Suppressor macrophage treated with lipopolysaccharide for 1 hour (primary cell): ENCODE measurements at regions not wholly inside any gene's neighbourhood (a gene's known extent, or its start where the extent isn't known, plus 50 kb on each side); places are given as distances from the start of the nearest gene placed in this dataset.

Experiments
- DNase-seq, 3 donors: peaks; one replicate each; pipeline ENCODE4 v3.0.0-alpha.2; 2020 to 2022

DNA sequence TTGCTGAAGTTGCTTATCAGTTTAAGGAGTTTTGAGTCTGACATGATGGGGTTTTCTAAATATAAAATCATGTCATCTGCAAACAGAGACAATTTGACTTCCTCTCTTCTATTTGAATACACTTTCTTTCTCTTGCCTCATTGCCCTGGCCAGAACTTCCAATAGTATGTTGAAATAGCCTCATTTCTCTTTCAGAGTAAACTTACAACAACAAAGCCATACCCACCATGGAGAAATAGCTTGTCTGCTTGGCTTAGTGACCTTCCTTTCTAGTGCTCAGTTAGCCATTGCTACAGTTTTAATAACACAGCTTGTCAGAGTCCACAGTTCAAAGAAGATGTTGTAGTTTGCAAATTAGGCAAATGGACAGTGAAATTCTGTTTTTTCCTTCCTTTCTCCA is 228.0 kb downstream of the ETAA1 start:
- peak in 1 of 3 donors; percentile 0 for DNase-seq

DNA sequence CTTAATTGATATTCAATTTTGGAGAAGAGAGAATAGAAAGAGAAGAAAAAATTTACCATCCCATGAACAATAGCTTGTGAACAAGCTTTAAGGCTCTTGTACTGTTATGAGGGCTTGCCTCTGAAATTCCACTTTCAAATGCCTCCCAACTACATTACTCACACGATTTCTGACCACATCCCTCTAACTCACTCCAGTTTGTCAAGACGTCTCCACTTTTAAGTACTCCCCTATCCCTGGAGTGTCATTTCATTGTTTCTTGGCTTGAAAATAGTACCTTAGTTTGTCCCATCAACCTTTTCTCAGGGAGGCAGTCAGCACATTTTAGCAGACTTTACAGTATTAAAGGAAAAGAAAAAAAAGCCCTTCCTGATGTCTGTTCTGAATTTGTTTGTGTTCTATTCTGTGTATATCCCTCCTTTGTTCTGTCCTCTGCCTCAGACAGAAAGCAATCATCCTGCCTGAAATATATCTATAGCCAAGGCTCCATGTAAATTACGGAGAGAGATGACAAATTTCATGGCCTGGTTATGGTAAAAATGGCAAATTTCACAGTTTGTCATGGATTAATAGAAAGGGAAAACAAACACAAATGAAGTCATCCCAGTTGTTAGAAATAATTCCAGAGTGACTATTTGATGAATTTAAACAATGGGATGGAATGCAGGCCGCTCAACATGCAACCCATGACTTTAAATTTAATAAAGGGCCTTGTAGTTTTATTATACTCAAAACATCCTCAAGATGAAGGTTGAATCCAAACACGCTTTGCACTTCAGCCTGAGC is 228.8 kb downstream of the ETAA1 start:
- no peak for DNase-seq

DNA sequence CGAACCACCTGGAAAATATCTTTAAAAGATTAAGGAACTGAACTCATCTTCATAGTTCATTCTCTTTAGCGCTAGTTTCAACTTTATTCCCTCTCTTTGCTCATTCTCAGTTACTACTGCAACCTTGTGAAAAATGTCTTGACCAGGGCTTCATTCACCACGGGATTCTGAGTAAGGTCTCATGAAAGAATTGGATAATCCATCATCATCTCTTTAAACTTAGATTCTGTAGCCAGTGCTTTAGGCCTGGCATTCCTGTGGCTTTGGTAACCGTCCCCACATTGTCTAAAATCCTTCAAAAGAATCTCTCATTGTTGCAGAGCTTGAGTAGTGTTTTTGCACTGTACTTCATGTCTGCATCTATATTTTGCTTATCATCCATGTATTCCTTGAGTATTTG is 229.5 kb downstream of the ETAA1 start:
- DNase-seq = no peak

DNA sequence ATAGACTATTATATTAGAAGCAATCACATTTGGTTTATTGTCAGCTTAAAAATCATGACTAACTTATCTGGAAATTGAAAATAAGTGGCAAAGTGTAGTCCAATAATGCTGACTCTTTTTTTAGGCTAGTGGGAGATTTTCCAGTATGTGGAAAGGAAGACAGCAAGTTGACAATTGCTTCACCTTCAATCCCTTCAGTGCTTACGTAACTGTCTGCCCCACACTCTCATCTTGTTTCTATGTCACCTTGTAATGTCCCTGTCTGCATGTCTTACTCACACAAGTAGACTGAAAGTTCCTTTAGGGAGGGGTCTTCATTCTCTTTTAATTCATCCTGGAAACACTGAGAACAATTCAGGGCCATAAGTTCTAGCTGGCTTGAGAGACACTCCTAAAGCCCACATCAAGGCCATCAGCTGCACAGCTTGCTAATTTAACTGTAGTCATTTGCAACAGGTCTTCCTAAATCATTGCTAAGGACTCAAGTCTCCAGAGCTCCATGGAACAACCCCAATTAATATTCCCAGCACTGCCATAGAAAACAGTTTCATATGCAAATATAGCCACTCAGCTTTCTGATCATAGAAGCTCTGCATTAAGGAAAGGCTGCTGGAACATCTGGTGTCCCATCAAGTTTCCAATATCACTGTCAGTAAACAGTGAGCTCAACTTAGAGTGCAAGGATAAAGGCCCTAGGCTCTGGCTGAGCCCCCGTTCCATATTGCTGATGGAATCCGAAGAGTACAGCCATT is 230.5 kb downstream of the ETAA1 start:
- DNase-seq = no peak

DNA sequence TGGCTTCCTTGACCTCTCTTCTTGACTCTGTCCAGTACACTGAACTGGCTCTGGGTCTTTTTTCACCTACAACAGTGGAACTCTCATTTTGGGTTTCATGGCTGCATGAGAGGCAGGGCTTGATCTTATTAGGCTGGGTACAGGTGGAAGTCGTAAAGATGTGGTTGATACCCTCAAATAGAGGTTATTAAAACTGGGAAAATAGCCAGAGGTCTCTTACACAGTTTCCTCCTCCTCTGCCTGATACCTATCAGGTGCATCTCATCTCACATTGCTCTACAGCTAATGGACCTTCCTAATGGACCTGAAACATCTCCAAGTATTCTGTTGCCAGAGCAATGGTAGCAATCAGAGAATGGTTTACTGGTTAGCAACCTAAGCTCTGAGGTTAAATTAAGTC is 231.8 kb downstream of the ETAA1 start:
- DNase-seq = no peak

DNA sequence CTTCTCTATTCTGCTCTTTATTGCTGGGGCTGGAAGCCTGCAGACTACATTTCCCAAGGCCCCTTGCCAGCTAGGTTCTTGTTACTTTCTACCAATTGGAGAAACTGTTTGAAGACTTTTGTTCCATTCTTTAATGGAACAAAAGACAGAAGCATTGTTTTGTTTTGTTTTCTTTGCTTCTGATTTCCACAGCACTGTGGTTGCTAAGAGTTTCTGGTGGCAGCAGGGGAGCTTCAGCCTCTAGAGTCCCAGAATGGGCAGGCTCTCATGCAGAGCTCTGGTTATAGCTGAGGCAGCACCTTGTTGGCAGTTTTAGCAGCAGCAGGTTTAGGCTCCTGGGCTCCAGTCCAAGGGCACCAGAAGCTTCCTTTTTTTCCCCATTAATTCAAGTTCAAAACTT is 234.3 kb downstream of the ETAA1 start:
- no peak for DNase-seq

DNA sequence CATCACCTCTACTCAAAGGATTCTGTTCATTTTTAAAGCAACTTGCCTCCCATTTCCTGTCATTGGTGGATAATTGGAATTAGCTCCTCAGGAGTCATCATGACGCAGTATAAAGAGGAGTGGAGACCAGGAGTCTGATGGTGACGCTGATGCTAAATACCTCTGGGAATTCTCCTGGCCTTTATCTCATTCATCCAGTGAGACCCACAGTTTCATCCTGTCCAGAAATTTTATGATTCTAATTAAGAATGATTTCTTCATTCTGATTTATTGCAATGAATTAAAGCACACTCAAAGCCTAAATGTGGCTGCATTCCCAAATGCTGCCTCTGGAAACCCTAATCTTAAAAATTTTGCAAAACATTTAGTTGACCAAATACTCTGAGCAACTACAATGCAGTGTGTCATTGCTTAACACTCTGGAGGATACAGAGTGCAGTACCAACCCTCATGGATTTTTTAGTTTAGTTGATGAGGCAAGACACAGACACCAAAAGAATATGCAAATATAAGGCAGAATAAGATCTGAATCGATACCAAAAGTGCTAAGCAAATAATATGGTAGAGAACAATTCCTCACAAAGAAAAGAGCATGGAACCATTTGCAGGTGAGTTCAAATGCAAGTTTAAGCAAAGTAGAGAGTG is 236.2 kb downstream of the ETAA1 start:
- no peak for DNase-seq

DNA sequence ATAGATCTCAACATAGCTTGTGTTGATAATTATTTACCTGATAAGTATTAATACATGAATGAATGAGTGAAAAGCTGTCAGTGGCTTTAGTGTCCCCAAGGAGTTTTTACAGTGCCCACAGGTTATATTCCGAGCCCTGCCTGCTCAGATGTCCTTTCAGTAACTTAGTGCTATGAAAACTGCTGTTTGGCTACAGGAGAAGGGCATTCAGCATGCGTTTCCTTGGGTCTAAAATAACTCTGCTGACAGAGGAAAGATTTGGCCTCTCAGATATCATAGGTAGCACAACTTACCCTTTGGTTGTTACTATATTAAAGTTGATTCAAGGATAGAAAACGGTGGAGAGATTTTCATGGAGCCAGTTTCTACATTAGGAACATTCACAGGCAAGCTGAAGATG is 241.0 kb downstream of the ETAA1 start:
- DNase-seq = no peak

DNA sequence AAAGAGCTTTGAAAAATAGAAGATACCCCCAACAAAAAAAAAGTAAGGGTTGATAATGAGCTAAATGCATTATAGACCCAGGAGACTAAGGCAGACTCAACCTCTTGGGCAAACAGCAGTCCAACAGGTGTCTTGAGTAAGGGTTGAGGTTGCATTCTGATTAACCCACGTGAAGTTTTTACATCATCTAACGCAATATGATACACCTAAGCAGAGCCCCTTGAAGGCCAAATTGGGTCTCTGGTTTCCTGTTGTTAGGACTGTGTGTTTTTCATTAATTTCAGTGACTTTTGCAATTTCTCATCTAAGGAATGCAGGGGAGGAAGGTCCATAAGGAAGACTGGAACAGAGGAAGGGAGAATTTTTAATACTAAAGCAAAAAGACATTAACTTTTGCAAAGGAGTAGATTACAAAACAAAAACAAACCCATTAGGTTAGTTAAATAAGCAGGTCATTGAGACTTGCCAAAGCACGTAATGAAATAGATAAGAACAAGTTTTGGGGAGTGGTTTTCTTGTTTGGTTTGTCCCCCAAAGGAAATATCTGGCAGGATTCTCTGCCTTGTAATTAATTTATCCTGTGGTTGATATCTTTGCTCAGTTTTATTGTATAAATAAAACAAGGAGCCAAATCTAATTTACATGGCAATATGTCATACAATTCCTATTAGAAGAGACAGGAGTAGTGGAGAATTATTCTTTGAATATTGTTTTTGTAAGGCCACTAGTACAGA is 244.3 kb downstream of the ETAA1 start:
- no peak for DNase-seq

DNA sequence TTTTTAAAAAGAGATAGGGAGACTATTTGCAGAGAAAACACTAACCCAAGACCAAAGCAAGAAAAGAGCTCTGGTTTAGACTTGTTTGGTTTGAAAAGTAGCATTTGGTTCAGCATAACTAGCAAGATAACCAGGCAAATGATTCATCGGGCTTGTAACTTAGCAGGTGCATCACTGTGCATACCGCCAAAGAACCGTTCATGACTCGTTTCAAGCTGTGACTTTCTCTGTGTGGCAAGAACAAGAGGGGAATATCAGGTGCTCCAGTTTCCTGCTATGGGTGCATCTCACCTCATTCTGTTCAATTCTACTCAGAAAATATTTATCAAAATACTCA is 244.9 kb downstream of the ETAA1 start:
- no peak for DNase-seq

DNA sequence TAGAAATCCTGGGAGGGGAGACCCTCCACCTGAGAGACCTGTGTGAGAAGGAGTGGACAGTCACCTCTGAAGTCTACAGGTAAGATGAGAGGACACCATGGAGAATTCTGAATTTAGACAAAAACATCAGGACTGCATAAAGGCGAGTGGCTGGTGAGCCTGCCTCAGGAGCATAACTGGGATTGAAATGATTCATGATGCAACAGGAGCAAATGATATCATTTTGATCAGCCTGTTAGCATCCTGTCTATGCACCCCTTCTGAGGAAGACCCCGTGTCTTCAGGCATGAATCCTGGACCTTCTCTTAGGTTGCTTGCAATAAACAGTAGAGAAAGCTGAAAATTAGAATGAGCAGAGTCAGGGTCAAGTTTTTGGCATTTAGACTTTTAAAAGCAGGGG is 245.8 kb downstream of the ETAA1 start:
- DNase-seq = no peak

DNA sequence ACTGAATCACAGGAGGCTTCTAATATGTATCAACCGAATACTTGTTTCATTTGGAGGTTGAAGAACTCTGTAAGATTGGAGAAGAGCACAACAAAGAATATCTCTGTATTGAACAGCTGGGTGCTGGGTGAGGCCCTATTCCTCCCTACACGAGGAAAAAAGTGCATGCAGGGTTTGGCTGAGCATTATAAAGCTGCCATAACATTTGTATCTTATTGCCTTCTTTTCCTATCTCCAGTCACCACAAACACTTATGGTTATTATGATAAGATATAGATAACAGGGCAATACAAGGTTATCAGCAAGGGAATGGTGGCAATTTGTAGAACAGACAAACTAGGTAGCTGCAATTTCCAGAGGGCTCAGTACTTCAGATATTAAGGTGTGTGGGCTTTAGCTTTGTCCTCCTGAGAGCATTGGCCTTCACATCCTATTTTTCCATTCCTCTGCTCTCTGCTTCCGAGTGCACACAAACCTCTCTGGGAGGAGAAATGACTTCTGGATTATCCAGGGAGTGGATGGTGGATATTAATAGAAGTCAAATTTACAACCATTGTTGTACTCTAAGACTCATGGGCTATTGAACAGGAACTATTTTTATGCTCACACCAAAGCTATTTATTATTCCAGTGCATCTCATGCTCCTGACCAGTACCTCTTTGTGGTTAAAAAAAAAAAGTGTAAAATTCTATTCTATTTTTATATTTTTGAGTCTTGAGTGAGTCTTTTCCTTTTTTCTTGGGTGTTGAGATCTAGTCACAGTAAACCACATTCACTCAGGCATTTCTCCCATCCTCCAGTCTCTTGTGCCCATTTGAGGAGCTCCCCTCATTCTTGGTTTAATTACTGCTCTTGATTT is 248.4 kb downstream of the ETAA1 start:
- DNase-seq = no peak

DNA sequence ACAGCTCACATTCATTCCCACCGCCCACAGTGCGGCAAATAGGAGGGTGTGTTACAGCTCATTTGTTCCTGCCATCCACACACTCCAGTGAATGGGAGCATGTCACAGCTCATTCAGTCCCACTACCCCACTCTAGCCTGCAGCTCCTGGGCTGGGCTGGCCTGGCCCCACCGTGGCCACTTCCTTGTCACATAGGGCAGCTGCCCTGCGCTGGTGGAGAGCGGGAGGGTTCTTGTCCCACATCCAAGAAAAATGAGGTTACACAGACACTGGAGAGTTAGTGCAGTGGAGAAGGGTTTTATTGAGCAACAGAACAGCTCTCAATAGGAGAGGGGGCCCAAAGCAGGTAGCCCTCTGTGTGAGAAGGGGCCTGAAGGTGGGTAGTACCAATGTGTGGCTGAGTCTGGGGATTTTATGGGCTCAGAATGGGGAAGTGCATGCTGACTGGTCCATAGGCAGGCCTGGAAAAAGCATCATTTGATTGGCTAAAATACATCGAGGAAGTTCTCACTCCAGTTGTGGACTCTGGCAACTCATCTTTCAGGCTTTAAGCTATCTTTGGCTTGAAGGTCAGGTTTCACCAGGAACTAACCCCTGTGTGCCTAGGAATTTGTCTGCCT is 249.7 kb downstream of the ETAA1 start:
- DNase-seq = no peak

DNA sequence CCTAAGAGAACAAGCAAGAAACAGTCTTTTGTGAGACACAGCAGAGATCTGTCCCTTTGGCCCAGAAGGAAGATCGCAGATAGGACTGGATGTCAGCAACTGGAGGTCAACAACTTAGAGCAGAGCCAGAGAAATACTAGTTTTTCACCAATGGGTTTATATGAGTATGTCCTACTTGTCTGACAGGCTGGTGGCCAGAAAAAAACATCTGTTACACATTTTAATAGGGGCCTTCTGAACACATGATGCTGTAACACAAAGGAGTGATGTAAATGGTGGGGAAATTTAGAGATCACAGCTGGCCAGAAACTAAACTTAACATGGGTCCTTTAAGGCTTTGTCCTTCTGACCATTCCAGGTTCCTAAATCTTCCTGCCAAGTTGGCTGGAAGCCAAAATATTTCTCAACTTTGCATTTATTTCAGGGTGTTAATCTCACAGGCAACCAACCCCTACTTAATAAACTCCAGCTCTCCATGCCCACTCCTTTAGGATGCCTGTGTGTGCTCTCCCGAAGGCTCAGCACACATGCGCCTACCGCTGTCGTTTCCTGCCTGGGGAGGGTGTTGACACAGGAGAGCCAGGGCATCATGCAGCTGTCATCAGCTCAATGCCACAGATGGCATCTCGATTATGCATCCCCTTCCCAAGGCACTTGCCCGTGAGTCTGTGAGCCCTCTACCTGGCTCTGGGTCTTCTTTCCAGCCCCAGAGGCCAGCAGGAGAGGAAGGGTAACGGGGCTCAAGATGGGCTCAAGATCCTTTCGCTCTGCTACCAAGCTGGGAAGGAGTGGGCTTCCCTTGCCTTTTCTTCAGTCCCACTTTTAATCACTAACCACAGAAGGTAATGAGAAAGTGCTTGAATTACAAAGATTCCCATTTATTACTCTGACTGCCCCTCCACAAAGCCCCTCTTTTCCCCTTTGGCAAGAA is 252.5 kb downstream of the ETAA1 start:
- DNase-seq = no peak

DNA sequence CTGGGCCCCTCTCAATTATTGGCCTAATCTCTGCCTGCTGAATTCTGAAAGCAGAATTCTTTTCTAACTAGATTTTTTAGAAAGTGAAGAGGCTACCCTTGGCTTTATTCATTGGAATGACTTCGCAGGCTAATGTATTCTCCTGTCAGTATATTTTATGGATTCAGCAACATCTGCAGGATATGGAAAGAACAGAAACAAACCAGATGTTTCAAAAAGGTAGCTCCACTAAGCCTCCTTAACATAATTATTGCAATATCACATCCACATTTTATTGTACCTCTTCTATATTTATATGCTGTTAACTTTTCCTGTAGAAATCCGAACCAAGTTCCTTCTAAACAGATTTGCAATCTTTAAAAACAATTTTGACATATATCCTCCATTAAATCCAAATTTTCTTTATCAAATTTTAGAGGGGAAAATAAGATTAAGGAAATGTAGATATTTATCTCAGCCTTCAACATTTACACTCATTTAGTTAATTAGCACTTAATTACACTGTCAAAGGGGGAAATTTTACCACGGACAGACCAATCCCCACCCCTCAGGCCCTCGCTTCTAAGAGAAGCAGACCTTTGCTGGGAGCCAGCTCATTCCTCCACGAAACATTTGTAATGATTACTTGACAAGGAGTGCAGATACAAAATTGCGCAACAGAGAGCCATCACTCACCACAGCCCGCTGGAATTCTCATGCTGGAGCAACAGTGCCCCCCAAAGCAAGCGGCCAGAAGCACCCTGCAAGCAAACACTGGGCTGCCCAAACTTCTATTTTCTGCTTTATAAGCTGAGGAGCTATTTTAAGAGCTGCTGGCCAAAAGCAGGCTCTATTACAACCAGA is 253.4 kb downstream of the ETAA1 start:
- peak; percentile 14 to 37 (median 37) for DNase-seq

DNA sequence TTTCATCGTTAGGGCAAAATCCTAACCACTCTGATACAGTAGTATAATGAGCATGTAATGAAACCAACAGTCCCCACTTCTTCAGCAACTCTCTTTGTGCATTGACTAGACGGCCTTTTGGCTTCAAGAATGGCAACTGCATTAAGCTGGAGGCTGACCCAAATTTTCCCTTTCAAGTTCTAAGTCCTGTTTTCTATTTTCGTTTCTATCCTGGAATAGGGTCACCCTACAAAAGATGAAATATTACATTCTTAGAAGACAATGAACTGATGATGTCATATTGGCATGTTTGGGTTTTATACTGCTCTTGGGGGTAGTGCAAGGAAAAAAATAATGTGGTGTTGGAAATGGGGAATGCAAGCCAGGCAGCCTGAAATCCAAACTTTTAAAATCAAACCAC is 254.4 kb downstream of the ETAA1 start:
- no peak for DNase-seq

DNA sequence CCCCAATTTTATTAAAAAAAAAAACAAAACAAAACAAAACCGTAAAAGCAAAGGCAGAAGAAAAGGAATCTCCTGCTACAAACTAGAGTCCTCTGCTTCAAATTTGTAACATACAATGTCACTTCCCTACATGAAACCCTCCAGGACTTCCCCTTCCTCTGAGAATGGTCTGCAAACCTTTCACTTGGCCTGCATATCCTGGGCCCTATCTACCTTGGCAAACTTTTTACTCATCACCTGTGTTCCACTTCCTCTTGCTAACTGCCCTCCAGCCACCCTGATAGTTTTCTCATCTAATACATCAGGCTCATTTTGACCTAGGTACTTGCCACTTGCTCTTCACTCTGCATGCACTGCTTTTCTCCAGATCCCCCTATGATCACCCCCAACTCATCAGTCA is 255.5 kb downstream of the ETAA1 start:
- DNase-seq = no peak

DNA sequence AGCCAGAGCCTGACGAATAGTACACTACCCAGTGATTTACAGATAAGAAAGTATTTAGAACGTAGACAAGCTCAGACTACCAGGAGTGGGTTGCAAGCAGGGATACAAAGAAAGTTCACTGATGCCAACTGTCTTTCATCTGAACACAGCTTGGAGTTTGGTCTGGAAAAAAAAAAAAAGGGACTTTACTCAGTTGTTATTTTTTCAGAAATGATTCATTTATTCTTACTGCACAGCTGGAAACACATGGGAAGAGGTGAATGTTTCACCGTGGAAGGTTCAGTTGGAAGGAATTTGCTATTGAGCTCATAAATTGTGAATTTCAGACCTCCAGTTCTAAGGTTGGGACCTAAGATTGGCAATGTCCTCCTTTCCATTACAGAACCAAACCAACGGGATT is 259.7 kb downstream of the ETAA1 start:
- no peak for DNase-seq

DNA sequence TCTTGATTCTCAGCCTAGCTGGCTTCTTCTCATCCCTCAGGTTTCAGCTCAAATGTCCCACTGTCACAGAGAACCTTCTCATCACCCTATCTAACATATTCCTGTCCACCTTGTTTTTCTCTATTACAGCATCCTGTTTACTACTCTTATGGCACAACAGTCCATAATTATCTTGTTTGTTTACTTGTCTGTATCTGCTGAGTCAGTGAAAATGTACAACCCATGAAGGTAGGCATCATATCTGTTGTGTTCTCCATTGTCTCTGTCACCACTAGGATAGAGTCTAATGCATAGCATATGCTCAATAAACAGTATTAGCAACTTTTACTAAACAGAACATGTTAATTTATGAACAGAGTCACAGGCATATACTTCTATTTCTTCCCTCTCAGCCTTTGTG is 261.7 kb downstream of the ETAA1 start:
- DNase-seq = no peak
